MM.1S (cell line): ENCODE measurements at regions not wholly inside any gene's neighbourhood (a gene's known extent, or its start where the extent isn't known, plus 50 kb on each side); places are given as distances from the start of the nearest gene placed in this dataset.

Experiments
- DNase-seq: peaks from one replicate; pipeline ENCODE4 v3.0.0-alpha.2; 2015
- H2AFZ ChIP-seq: fragments of 300-600 bp; sonication (generic); 2 replicates; pipeline ENCODE4 v1.6.0; 2016; ENCODE audit warnings: antibody characterized with exemption, low read length
- H3F3A ChIP-seq: fragments of 300-600 bp; sonication (generic); 2 replicates; pipeline ENCODE4 v1.6.1; 2016; ENCODE audit warnings: mild to moderate bottlenecking, antibody characterized with exemption, low read length, moderate library complexity, mixed read lengths; ENCODE audit not compliant: insufficient read depth
- H3K27ac ChIP-seq: fragments of 300-600 bp; sonication (generic); 2 replicates; pipeline ENCODE4 v1.5.1; 2016; ENCODE audit warnings: mild to moderate bottlenecking, low read length
- H3K27me3 ChIP-seq: fragments of 300-600 bp; sonication (generic); replicated peaks from 2 replicates; pipeline ENCODE4 v1.6.0; 2016; ENCODE audit warnings: low read length; ENCODE audit not compliant: insufficient read depth
- H3K36me3 ChIP-seq: fragments of 300-600 bp; sonication (generic); replicated peaks from 2 replicates; pipeline ENCODE4 v1.6.1; 2016; ENCODE audit warnings: mild to moderate bottlenecking, low read length, mixed read lengths; ENCODE audit not compliant: insufficient read depth
- H3K4me1 ChIP-seq: fragments of 300-600 bp; sonication (generic); 2 replicates; pipeline ENCODE4 v1.6.1; 2016; ENCODE audit warnings: low read length, mixed read lengths
- H3K4me2 ChIP-seq: fragments of 300-600 bp; sonication (generic); 2 replicates; pipeline ENCODE4 v1.6.0; 2016; ENCODE audit warnings: low read depth, low read length
- H3K4me3 ChIP-seq: fragments of 300-600 bp; sonication (generic); 2 replicates; pipeline ENCODE4 v1.5.1; 2016; ENCODE audit warnings: low read length, mixed read lengths
- H3K79me2 ChIP-seq: fragments of 300-600 bp; sonication (generic); 2 replicates; pipeline ENCODE4 v1.6.1; 2016; ENCODE audit warnings: mixed run types, low read length, mixed read lengths
- H3K9ac ChIP-seq: fragments of 300-600 bp; sonication (generic); 2 replicates; pipeline ENCODE4 v1.6.1; 2016; ENCODE audit warnings: low read length, mixed read lengths
- H3K9me2 ChIP-seq: fragments of 300-600 bp; sonication (generic); replicated peaks from 2 replicates; pipeline ENCODE4 v1.6.1; 2016; ENCODE audit warnings: mild to moderate bottlenecking, low read length, mixed read lengths; ENCODE audit not compliant: insufficient read depth
- H3K9me3 ChIP-seq: fragments of 300-600 bp; sonication (generic); replicated peaks from 2 replicates; pipeline ENCODE4 v1.6.1; 2016; ENCODE audit warnings: mild to moderate bottlenecking, low read length, mixed read lengths; ENCODE audit not compliant: insufficient read depth
- H4K20me1 ChIP-seq: fragments of 300-600 bp; sonication (generic); 2 replicates; pipeline ENCODE4 v1.6.1; 2016; ENCODE audit warnings: mild to moderate bottlenecking, low read length, moderate library complexity, mixed read lengths; ENCODE audit not compliant: insufficient read depth
- CTCF ChIP-seq: fragments of 300-600 bp; sonication (generic); IDR thresholded peaks from 2 replicates; pipeline ENCODE4 v1.5.1; 2016; ENCODE audit warnings: antibody characterized with exemption, low read length, mixed read lengths
- EZH2 ChIP-seq: fragments of 300-600 bp; sonication (generic); optimal IDR thresholded peaks from 2 replicates; pipeline ENCODE3; 2017; ENCODE audit warnings: low read depth, mild to moderate bottlenecking, antibody characterized with exemption, low read length, mixed read lengths
- EZH2phosphoT487 ChIP-seq: fragments of 300-600 bp; sonication (generic); IDR thresholded peaks from 2 replicates; pipeline ENCODE4 v1.6.1; 2018; ENCODE audit warnings: antibody characterized with exemption, low read length

DNA sequence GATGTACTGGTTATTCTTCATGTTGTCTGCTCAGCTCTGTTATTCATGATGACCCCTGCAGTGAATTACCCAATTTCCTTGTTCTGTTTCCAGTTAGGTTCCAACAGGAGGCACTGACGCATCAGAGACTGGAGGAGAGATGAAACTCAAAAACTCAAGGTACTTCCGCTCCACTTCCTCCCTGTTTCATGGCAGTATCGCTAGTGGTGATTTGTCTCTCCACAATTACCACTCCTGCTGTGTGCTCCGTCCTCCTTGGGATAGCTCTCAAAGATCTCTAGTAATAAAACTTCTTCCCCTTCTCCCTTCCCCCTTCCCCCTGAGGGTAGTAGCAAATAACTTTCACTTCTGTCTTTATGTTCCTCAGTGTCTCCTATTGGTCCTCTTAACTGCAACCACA is 107.4 kb upstream of the ABCB5 start:
- H3K4me1 ChIP-seq: no peaks in the 10 kb centered on the region
- H3K9me2 ChIP-seq: no peaks in the 10 kb centered on the region
- no peak for TF ChIP-seq EZH2
- TF ChIP-seq EZH2phosphoT487: no peak
- no peak for TF ChIP-seq CTCF
- no peak for DNase-seq
- no peaks in the 10 kb centered on the region for H3F3A ChIP-seq
- no peaks in the 10 kb centered on the region for H3K36me3 ChIP-seq
- H3K79me2 ChIP-seq: no peaks in the 10 kb centered on the region
- H3K27me3 ChIP-seq: no peaks in the 10 kb centered on the region
- H3K27ac ChIP-seq: no peak overlapping the region
- no peaks in the 10 kb centered on the region for H4K20me1 ChIP-seq
- H3K9me3 ChIP-seq: no peaks in the 10 kb centered on the region
- no peak overlapping the region for H2AFZ ChIP-seq
- no peak overlapping the region for H3K9ac ChIP-seq
- H3K4me2 ChIP-seq: no peak overlapping the region
- H3K4me3 ChIP-seq: no peak overlapping the region

DNA sequence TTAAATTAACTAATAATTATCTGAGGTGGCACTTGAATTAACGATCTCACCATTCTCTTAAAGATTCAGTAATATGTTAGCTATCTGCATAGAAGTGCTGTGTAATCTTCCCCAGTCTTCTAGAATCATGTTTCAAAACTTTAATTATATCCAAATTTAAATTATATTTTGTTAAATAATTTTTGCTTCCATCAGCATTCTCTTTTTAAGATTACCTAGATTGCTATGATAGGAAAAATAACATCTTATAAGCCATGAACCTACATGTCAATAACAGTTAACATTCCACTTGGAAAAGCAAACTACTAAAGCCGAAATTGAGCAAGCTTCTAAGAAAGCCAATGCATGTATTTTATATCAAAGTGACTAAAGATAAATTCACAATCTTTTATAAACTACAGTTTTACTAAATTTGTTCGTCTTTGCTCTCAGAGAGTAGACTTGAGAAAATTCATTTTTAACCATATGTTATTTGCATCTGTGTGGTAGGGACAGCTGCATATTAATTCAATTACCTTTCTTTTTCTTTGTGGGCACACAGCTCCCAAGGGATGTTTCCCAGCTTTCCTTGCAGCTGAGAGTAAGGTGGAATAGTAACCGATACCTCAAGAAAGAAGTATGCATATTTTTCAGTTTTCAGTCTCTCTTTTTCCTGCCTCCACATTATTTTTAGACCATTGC is 105.4 kb upstream of the ABCB5 start:
- Histone ChIP-seq H3K79me2 (no peaks in the 10 kb centered on the region), H3K36me3 (no peaks in the 10 kb centered on the region), H3K27me3 (no peaks in the 10 kb centered on the region), H4K20me1 (no peaks in the 10 kb centered on the region), H3K4me3 (no peak overlapping the region), H3K9ac (no peak overlapping the region), H3K9me2 (no peaks in the 10 kb centered on the region), H3K27ac (no peak overlapping the region), H3K4me1 (no peaks in the 10 kb centered on the region), H3K9me3 (no peaks in the 10 kb centered on the region), H3F3A (no peaks in the 10 kb centered on the region), H2AFZ (no peak overlapping the region), H3K4me2 (no peak overlapping the region)
- DNase-seq: no peak
- TF ChIP-seq EZH2: no peak
- no peak for TF ChIP-seq CTCF
- no peak for TF ChIP-seq EZH2phosphoT487

GRCh38 chr7:20510573-20510900 is 104.9 kb upstream of the ABCB5 start:
- Histone ChIP-seq H3K4me3 (no peak overlapping the region), H2AFZ (no peak overlapping the region), H3K9ac (no peak overlapping the region), H3K9me3 (no peaks in the 10 kb centered on the region), H3K4me2 (no peak overlapping the region), H3K9me2 (no peaks in the 10 kb centered on the region), H3F3A (no peaks in the 10 kb centered on the region), H3K36me3 (no peaks in the 10 kb centered on the region), H3K4me1 (no peaks in the 10 kb centered on the region), H4K20me1 (no peaks in the 10 kb centered on the region), H3K27ac (no peak overlapping the region), H3K79me2 (no peaks in the 10 kb centered on the region), H3K27me3 (no peaks in the 10 kb centered on the region)
- TF ChIP-seq EZH2 (no peak), CTCF (no peak), EZH2phosphoT487 (no peak)
- DNase-seq: no peak
